ENCODE measurements at regions not wholly inside any gene's neighbourhood (a gene's known extent, or its start where the extent isn't known, plus 50 kb on each side); places are given as distances from the start of the nearest gene placed in this dataset.

DNA sequence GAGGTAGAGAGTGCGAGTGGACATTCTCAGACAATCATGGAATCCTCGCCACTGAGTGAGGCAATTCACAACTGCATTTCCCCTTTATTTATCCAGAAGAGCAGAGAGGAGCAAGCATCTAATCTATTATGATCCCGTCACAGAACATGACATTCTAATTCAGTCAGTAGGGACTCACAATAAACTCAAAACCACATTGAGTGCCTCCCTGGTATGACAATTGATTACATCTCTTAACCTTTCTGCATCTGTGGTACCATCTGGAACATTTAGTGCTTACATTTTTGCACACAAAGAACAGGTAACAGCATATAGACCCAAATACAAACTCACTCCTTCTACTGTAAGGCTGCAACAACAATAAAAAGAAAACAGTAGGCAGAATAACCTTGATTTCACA is 517.2 kb downstream of the GBE1 start:
- no peak for TF ChIP-seq CTCF (IDR thresholded peaks at IDR 0.05; ENCODE audit: insufficient read depth, low read length, severe bottlenecking)
- Histone ChIP-seq H3K36me3 (ENCODE audit: control insufficient read depth, insufficient read depth, low read length) (no peaks in the 10 kb centered on the region), H3K4me3 (ENCODE audit: low read depth, low read length) (no peak overlapping the region), H3K27me3 (ENCODE audit: control insufficient read depth, insufficient read depth, low read length) (peaks cover 3% of the 10 kb centered on the region)
- FAIRE-seq (peak; percentile 13), DNase-seq (ENCODE audit: low read depth) (no peak)

- H3K27me3 ChIP-seq (ENCODE audit: control insufficient read depth, insufficient read depth, low read length), result peaks cover 3% of the 10 kb centered on the region
- H3K36me3 ChIP-seq (ENCODE audit: control insufficient read depth, insufficient read depth, low read length), result no peaks in the 10 kb centered on the region
- DNase-seq (ENCODE audit: low read depth) (peak; percentile 32), FAIRE-seq (no peak)
- H3K4me3 ChIP-seq (ENCODE audit: low read depth, low read length), result no peak overlapping the region
- peak; percentile 42 for TF ChIP-seq CTCF (IDR thresholded peaks at IDR 0.05; ENCODE audit: insufficient read depth, low read length, severe bottlenecking)
Observed at GRCh38 chr3:81242871-81243270, 518.6 kb downstream of the GBE1 start.

- no peak for DNase-seq (ENCODE audit: low read depth)
- no peak for TF ChIP-seq CTCF (IDR thresholded peaks at IDR 0.05; ENCODE audit: insufficient read depth, low read length, severe bottlenecking)
- H3K4me3 ChIP-seq (ENCODE audit: low read depth, low read length), result no peak overlapping the region
- H3K27me3 ChIP-seq (ENCODE audit: control insufficient read depth, insufficient read depth, low read length), result no peaks in the 10 kb centered on the region
- no peaks in the 10 kb centered on the region for H3K36me3 ChIP-seq (ENCODE audit: control insufficient read depth, insufficient read depth, low read length)
- FAIRE-seq, result no peak
Observed at GRCh38 chr3:81237181-81237580, 524.3 kb downstream of the GBE1 start.

GRCh38 chr3:81218023-81218422 is 543.4 kb downstream of the GBE1 start:
- TF ChIP-seq CTCF (IDR thresholded peaks at IDR 0.05; ENCODE audit: insufficient read depth, low read length, severe bottlenecking), result peak; percentile 44
- no peak for FAIRE-seq
- H3K4me3 ChIP-seq (ENCODE audit: low read depth, low read length), result no peak overlapping the region
- H3K36me3 ChIP-seq (ENCODE audit: control insufficient read depth, insufficient read depth, low read length), result no peaks in the 10 kb centered on the region
- peak; percentile 35 for DNase-seq (ENCODE audit: low read depth)
- no peaks in the 10 kb centered on the region for H3K27me3 ChIP-seq (ENCODE audit: control insufficient read depth, insufficient read depth, low read length)

- DNase-seq (ENCODE audit: low read depth) (no peak), FAIRE-seq (no peak)
- Histone ChIP-seq H3K36me3 (ENCODE audit: control insufficient read depth, insufficient read depth, low read length) (no peaks in the 10 kb centered on the region), H3K4me3 (ENCODE audit: low read depth, low read length) (no peak overlapping the region), H3K27me3 (ENCODE audit: control insufficient read depth, insufficient read depth, low read length) (no peaks in the 10 kb centered on the region)
- TF ChIP-seq CTCF (IDR thresholded peaks at IDR 0.05; ENCODE audit: insufficient read depth, low read length, severe bottlenecking), result no peak
Observed at GRCh38 chr3:81217101-81217500, 544.3 kb downstream of the GBE1 start.

- Histone ChIP-seq H3K36me3 (ENCODE audit: control insufficient read depth, insufficient read depth, low read length) (no peaks in the 10 kb centered on the region), H3K27me3 (ENCODE audit: control insufficient read depth, insufficient read depth, low read length) (no peaks in the 10 kb centered on the region), H3K4me3 (ENCODE audit: low read depth, low read length) (no peak overlapping the region)
- FAIRE-seq, result no peak
- peak; percentile 77 for DNase-seq (ENCODE audit: low read depth)
- TF ChIP-seq CTCF (IDR thresholded peaks at IDR 0.05; ENCODE audit: insufficient read depth, low read length, severe bottlenecking), result no peak
Observed at GRCh38 chr3:81216192-81216591, 545.3 kb downstream of the GBE1 start.

All from bronchial epithelial cell (primary cell).